HG02642 (cell line): ENCODE measurements at regions not wholly inside any gene's neighbourhood (a gene's known extent, or its start where the extent isn't known, plus 50 kb on each side); places are given as distances from the start of the nearest gene placed in this dataset.

Source experiments
- ATAC-seq: cut with Tn5 transposase; IDR thresholded peaks from one replicate; pipeline ENCODE4 v1.9.1; 2021; ENCODE audit warnings: mild to moderate bottlenecking; ENCODE audit not compliant: unreplicated experiment, poor library complexity

GRCh38 chr1:178973652-178974101, 52.0 kb upstream of the FAM20B start:
- ATAC-seq = peak; percentile 47
